Fibroblast of lung (primary cell): ENCODE measurements at regions not wholly inside any gene's neighbourhood (a gene's known extent, or its start where the extent isn't known, plus 50 kb on each side); places are given as distances from the start of the nearest gene placed in this dataset.

Experiments used
- EZH2 ChIP-seq: IDR thresholded peaks from 2 replicates; pipeline ENCODE4 v1.5.1; 2012; ENCODE audit warnings: low read length, control low read depth, mild to moderate bottlenecking; ENCODE audit errors: missing control alignments
- TF ChIP-seq, protein P1 (sequence below), 2 donors: IDR thresholded peaks in 1 of 2; conservative IDR thresholded peaks in 1 of 2; 1 replicate in 1 of 2; 2 replicates in 1 of 2; pipeline ENCODE4 v1.5.1; 2011 to 2012; ENCODE audit warnings: low read length in 2 of 2, control low read depth in 1 of 2, inconsistent platforms in 1 of 2, low read depth in 1 of 2, mild to moderate bottlenecking in 1 of 2

DNA sequence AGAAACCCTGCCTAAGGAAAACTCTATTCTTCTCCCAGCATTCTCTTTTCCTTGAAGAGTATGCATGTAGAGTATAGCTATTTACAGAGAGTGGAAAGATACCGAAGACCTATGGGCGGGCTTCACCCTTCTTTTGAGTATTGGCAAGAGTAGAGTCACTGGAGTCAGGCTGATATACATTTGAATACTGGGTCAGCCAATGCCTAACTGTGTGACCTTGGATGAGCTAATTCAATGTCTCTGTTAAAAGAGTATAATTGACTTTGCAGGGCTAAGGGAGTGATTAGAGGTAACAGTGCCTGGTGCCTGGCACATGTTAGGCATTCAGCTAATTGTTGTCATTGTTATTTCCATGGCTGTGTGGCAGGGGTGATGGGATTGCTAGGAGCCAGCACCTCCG is 75.6 kb downstream of the TUSC7 start:
- TF ChIP-seq, protein P1, sequence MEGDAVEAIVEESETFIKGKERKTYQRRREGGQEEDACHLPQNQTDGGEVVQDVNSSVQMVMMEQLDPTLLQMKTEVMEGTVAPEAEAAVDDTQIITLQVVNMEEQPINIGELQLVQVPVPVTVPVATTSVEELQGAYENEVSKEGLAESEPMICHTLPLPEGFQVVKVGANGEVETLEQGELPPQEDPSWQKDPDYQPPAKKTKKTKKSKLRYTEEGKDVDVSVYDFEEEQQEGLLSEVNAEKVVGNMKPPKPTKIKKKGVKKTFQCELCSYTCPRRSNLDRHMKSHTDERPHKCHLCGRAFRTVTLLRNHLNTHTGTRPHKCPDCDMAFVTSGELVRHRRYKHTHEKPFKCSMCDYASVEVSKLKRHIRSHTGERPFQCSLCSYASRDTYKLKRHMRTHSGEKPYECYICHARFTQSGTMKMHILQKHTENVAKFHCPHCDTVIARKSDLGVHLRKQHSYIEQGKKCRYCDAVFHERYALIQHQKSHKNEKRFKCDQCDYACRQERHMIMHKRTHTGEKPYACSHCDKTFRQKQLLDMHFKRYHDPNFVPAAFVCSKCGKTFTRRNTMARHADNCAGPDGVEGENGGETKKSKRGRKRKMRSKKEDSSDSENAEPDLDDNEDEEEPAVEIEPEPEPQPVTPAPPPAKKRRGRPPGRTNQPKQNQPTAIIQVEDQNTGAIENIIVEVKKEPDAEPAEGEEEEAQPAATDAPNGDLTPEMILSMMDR (conservative IDR thresholded peaks at IDR 0.05 in 1 of 2, IDR thresholded peaks at IDR 0.05 in 1 of 2; ENCODE audit: low read depth in 1 of 2, low read length in 2 of 2) = no peak
- TF ChIP-seq EZH2 = no peak
